ENCODE measurements at regions not wholly inside any gene's neighbourhood (a gene's known extent, or its start where the extent isn't known, plus 50 kb on each side); places are given as distances from the start of the nearest gene placed in this dataset.

GRCh38 chr16:26623442-26623841 lies 443.3 kb upstream of the C16orf82 start:
- TF ChIP-seq EZH2 (IDR thresholded peaks at IDR 0.05; ENCODE audit: insufficient read depth, poor library complexity, severe bottlenecking) = no peak
- TF ChIP-seq EZH2phosphoT487 (IDR thresholded peaks at IDR 0.05; ENCODE audit: insufficient read depth, low read depth) = no peak
